HS-5 (cell line): ENCODE measurements at regions not wholly inside any gene's neighbourhood (a gene's known extent, or its start where the extent isn't known, plus 50 kb on each side); places are given as distances from the start of the nearest gene placed in this dataset.

ENCODE experiments used
- DNase-seq: peaks from one replicate; pipeline ENCODE4 v3.0.0-alpha.2; 2012; ENCODE audit warnings: low read depth

- DNase-seq = no peak
Observed at GRCh38 chr7:41133690-41134299, 569.1 kb downstream of the INHBA start.

DNA sequence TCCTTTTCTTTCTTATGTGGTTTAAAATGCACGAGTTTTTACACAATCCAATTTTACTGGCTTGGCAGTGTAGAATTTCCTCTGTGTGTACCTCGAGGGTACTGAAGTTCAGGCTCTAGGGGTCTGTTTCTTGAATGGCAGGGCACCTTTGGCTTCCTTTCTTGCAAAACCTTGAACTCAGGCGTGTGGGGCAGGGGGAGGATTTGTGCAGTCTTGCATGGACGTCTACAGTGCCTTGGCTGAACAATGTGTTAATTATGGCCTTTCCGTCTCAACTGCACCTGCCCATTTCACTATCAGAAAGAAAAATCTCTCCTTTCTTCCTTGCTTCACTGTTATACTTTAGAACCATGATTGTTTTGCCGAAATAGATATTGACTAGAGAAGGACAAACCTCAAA lies 570.9 kb downstream of the INHBA start:
- no peak for DNase-seq

DNA sequence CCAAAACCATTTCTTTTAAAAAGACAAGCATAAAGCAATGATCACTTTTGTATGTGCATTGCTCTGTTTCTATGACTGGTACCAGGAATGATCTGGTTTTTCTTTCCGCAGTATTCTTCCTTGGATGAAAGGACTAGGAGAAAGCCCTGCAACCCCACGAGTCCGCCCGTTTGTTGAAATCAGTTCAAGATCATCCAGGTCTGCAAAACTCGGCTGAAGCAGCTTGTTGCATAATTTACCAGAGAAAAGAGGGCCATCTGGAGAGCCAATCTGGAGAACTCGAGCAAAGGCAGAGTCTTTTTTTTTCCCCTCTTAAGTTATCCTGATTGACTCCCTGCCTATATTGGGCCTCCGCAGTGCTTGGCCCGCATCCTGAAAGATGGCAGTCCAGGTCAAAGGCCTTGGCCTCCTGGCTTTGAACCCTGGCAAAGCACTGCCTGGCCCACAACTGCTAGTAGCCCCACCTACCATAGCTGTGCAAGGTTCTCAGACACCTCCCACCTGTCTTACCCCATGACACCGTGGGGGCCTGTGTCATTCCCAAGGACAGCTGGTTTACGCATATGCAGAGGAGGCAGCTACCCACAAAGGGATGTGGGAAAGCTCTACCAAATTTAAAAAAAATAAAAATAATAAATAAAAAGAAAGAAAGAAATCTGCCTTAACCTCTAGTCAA lies 572.2 kb downstream of the INHBA start:
- no peak for DNase-seq

DNA sequence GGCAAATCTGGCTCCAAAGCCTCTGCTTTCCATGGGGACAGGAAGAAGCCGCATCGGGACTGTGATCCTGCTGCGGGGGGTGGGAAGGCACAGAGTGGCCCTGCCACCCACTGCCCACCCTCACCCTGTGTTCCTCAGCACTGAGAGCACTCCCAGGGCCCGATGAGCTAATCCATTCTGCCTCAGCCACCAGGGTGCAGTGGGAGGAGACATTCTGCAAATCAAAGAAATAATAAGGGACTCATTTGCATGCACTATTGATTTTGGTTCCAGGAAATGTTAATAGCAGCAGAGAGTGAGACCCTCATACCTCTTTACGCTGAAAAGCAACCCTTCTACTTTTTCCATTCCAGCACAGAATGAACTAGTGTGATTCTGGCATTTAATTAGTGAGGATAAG lies 572.8 kb downstream of the INHBA start:
- no peak for DNase-seq

DNA sequence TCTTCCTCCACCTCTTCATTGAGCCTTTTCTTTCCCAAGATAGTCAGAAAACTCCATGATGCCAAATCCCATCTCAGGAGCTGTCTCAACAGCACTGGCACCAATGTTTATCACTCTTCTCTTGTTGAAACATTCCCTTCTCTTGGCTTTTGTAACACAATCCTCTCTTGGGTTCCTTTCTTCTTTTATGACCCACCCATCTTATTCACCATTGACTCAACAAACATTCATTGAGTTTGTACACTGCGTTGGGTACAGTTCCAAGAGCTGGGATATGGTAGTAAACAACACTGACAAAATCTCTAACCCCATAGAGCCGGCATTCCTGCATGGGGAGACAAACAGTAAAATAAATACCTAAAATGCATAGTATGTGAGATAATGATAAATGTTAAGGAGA lies 577.5 kb downstream of the INHBA start:
- DNase-seq = no peak

DNA sequence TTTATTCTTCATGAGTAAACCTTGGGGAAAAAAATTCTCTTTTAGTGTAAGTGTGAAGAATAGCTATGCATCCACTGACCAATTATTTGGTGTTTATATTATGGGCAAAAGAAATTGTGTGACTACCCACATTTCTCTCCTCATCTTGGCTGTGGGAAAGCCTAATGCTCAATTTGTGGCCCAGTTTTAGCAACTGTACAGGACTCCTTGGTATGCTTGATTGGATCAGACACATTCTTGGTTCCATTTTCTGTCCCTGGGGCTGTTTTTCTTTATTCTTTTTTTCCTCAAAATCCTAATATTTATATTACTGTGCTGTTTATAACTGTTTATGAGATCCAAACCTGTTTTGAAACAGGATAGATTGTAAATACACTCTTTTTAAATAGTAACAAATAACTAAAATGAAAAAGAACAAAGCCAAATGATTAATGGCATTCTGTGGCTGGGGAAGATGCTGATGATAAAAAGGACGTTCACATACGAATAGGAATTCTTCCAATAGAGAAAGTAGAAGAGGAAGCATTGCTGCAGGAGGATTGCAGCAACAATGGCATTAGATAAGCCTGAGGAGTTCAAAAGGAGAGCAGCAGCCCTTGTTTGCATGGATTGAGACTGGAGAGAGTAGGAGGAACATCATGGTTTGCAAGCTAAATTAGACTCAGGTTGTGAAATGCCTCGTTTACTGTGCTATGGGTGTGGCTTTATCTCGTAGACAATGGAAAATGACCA lies 580.5 kb downstream of the INHBA start:
- no peak for DNase-seq

- no peak for DNase-seq
Observed at GRCh38 chr7:41121228-41121627, 581.7 kb downstream of the INHBA start.

DNA sequence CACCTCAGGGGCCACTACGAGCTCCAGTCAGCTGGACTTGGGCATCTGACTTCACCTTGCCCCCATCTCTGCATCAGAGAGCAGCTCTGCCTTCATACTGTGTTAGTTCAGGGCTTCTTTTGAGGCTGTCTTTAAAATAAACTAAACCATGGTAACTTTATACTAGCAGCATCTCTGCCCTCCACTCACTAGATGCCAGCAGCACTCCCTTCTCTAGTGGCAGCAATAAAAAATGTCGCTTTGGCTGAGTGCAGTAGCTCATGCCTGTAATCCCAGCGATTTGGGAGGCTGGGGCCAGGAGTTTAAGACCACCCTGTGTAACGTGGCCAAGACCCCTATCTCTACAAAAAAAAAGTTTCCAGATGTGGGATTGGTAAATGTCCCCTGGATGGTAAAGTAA lies 584.4 kb downstream of the INHBA start:
- no peak for DNase-seq

DNA sequence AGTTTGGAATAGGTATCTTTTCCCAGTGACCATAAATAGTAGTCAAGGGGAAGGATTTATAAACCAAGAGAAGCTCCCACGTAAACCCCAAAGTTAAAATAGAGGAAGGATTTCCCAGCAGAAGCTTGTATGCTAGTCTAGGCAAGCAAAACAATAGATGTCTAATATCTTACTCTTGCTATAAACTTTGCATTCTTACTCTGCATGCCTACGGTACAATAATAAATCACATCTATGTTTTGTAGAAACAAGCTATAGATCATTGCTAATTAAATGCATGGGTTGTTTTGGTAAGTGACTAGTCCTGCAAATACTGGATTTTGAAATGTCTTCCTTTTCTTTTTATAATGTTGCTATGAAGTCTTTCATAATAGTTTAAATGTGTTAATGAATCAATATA lies 585.5 kb downstream of the INHBA start:
- DNase-seq = no peak

GRCh38 chr7:41116817-41117216 lies 586.1 kb downstream of the INHBA start:
- no peak for DNase-seq

- no peak for DNase-seq
Observed at GRCh38 chr7:41116337-41116736, 586.6 kb downstream of the INHBA start.

- DNase-seq = no peak
Observed at GRCh38 chr7:41114691-41115090, 588.2 kb downstream of the INHBA start.

GRCh38 chr7:41114131-41114530 lies 588.8 kb downstream of the INHBA start:
- no peak for DNase-seq

DNA sequence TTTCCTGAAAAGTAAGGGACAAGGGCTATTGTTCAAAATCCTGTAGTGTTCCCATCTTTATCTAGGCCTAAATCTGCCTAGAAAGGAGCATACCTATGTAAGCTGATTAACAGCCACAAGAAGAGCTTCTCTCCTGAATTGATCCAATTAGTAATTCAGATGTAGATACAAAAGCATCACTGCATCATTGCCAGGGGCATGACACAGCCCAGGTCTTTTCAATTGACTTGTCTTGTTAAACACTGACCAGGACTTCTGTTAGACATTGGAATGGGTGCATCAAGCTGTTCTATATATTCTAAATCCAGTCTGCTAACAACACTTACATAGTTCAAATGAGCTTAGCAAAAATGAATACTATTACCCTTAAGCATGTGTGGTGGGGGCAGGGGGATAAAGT lies 589.2 kb downstream of the INHBA start:
- DNase-seq = no peak

- DNase-seq = peak; percentile 96
Observed at GRCh38 chr7:41110186-41110585, 592.7 kb downstream of the INHBA start.

GRCh38 chr7:41108821-41109220 lies 594.1 kb downstream of the INHBA start:
- DNase-seq = no peak

DNA sequence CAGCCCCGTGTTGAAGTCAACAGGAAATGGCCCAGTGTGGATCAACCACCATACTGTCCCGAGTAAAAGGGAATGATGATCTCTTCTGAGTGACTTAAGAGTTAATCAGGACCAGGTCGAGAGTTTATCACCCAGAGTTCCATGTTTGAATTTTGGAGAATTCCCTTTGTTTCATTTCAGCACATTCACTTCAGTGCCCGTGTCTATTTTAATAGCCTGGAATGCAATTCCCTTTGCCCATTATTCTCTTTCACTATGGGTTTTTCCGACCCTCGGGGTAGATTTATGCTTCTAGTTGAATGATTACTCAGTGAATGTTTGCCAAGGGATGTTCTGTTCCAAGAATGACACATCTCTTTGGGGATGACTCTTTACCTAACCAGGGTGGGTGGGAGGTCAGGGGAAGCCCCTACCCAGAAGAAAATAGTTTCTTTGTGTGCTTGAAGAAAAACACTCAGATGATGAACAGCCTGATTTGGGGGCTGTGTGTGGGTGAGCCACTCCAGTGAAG lies 594.9 kb downstream of the INHBA start:
- peak; percentile 33 for DNase-seq

DNA sequence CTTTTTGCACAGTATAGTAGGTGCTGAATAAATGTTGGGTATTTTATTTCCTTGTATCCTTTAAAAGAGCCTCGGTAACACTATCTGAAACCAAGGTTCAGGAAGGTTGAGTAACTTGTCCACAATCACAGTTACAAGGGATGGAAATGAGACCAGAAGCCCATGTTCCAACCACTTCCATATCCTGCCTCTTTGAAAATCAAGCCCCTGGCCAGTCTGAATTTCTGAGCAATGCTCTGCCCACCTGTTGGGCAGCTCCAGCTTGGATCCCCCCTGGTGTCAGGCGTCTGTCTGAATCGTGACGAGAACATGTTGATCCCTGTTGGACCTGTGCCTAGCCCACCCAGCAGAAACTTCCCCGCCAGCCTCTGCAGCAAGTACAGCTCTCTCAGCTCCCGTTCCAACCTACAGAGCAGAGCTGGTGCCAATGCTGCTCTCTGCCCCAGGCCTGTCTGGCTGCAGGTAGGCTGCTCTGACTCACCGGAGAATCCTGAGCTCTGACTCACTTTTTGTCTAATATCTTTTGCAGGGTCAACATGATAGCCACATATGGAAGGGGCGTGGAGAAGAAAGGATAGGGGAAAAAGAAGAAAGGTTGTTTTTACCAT lies 595.5 kb downstream of the INHBA start:
- DNase-seq = peak; percentile 76

DNA sequence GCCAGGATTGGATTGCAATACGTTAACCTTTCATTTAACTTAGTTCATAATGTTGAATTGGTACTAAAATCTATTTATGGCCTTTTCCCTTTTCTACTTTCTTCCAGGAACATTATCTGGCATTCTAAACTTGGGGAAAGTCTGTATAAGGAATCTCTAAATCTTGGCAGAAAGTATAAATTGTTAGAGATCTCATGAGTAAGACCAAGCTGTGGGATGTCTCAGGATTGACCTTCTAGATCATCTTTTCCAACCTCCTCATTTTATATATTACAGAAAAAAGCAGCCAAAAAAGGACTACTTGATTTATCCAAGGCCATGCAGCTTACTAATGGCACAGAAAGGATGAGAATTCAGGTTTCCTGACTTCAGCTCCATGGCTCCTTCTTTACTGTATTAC lies 598.3 kb downstream of the INHBA start:
- DNase-seq = no peak

- peak; percentile 20 for DNase-seq
Observed at GRCh38 chr7:41103331-41103730, 599.6 kb downstream of the INHBA start.

GRCh38 chr7:41098846-41099245 lies 604.0 kb downstream of the INHBA start:
- no peak for DNase-seq

- no peak for DNase-seq
Observed at GRCh38 chr7:41098402-41098801, 604.5 kb downstream of the INHBA start.

- DNase-seq = peak; percentile 77
Observed at GRCh38 chr7:41097501-41097900, 605.4 kb downstream of the INHBA start.
